MM.1S (cell line): ENCODE measurements at regions not wholly inside any gene's neighbourhood (a gene's known extent, or its start where the extent isn't known, plus 50 kb on each side); places are given as distances from the start of the nearest gene placed in this dataset.

Experiments
- DNase-seq: peaks from one replicate; pipeline ENCODE4 v3.0.0-alpha.2; 2015
- H2AFZ ChIP-seq: fragments of 300-600 bp; sonication (generic); 2 replicates; pipeline ENCODE4 v1.6.0; 2016; ENCODE audit warnings: antibody characterized with exemption, low read length
- H3F3A ChIP-seq: fragments of 300-600 bp; sonication (generic); 2 replicates; pipeline ENCODE4 v1.6.1; 2016; ENCODE audit warnings: mild to moderate bottlenecking, antibody characterized with exemption, low read length, moderate library complexity, mixed read lengths; ENCODE audit not compliant: insufficient read depth
- H3K27ac ChIP-seq: fragments of 300-600 bp; sonication (generic); 2 replicates; pipeline ENCODE4 v1.5.1; 2016; ENCODE audit warnings: mild to moderate bottlenecking, low read length
- H3K27me3 ChIP-seq: fragments of 300-600 bp; sonication (generic); replicated peaks from 2 replicates; pipeline ENCODE4 v1.6.0; 2016; ENCODE audit warnings: low read length; ENCODE audit not compliant: insufficient read depth
- H3K36me3 ChIP-seq: fragments of 300-600 bp; sonication (generic); replicated peaks from 2 replicates; pipeline ENCODE4 v1.6.1; 2016; ENCODE audit warnings: mild to moderate bottlenecking, low read length, mixed read lengths; ENCODE audit not compliant: insufficient read depth
- H3K4me1 ChIP-seq: fragments of 300-600 bp; sonication (generic); 2 replicates; pipeline ENCODE4 v1.6.1; 2016; ENCODE audit warnings: low read length, mixed read lengths
- H3K4me2 ChIP-seq: fragments of 300-600 bp; sonication (generic); 2 replicates; pipeline ENCODE4 v1.6.0; 2016; ENCODE audit warnings: low read depth, low read length
- H3K4me3 ChIP-seq: fragments of 300-600 bp; sonication (generic); 2 replicates; pipeline ENCODE4 v1.5.1; 2016; ENCODE audit warnings: low read length, mixed read lengths
- H3K79me2 ChIP-seq: fragments of 300-600 bp; sonication (generic); 2 replicates; pipeline ENCODE4 v1.6.1; 2016; ENCODE audit warnings: mixed run types, low read length, mixed read lengths
- H3K9ac ChIP-seq: fragments of 300-600 bp; sonication (generic); 2 replicates; pipeline ENCODE4 v1.6.1; 2016; ENCODE audit warnings: low read length, mixed read lengths
- H3K9me2 ChIP-seq: fragments of 300-600 bp; sonication (generic); replicated peaks from 2 replicates; pipeline ENCODE4 v1.6.1; 2016; ENCODE audit warnings: mild to moderate bottlenecking, low read length, mixed read lengths; ENCODE audit not compliant: insufficient read depth
- H3K9me3 ChIP-seq: fragments of 300-600 bp; sonication (generic); replicated peaks from 2 replicates; pipeline ENCODE4 v1.6.1; 2016; ENCODE audit warnings: mild to moderate bottlenecking, low read length, mixed read lengths; ENCODE audit not compliant: insufficient read depth
- H4K20me1 ChIP-seq: fragments of 300-600 bp; sonication (generic); 2 replicates; pipeline ENCODE4 v1.6.1; 2016; ENCODE audit warnings: mild to moderate bottlenecking, low read length, moderate library complexity, mixed read lengths; ENCODE audit not compliant: insufficient read depth
- CTCF ChIP-seq: fragments of 300-600 bp; sonication (generic); IDR thresholded peaks from 2 replicates; pipeline ENCODE4 v1.5.1; 2016; ENCODE audit warnings: antibody characterized with exemption, low read length, mixed read lengths
- EZH2 ChIP-seq: fragments of 300-600 bp; sonication (generic); optimal IDR thresholded peaks from 2 replicates; pipeline ENCODE3; 2017; ENCODE audit warnings: low read depth, mild to moderate bottlenecking, antibody characterized with exemption, low read length, mixed read lengths
- EZH2phosphoT487 ChIP-seq: fragments of 300-600 bp; sonication (generic); IDR thresholded peaks from 2 replicates; pipeline ENCODE4 v1.6.1; 2018; ENCODE audit warnings: antibody characterized with exemption, low read length

DNA sequence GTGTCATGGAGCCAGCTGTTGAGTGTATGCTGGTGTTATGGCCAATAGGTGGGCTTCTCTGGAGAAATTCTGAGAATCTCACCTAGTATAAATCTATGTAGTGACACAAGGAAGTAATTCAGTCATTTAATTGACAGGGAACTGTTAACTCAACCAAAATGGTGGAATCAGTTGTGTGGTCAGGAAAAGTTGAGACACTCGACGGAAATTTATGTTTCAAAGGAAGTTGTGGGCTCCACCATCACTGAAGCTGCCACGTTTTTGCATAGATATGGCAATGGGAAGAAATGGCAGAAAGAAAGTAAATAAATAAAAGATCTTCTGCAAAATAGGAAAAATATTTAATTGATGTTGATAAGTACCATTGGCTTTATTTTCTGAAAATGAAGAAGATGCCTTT is 84.5 kb downstream of the ATP6V1G3 start:
- Histone ChIP-seq H4K20me1 (no peaks in the 10 kb centered on the region), H3K9ac (no peak overlapping the region), H3K27ac (no peak overlapping the region), H3K36me3 (no peaks in the 10 kb centered on the region), H3K9me2 (no peaks in the 10 kb centered on the region), H3K4me3 (no peak overlapping the region), H3K4me1 (no peaks in the 10 kb centered on the region), H2AFZ (no peak overlapping the region), H3K9me3 (no peaks in the 10 kb centered on the region), H3F3A (no peaks in the 10 kb centered on the region), H3K79me2 (no peaks in the 10 kb centered on the region), H3K4me2 (no peak overlapping the region), H3K27me3 (no peaks in the 10 kb centered on the region)
- TF ChIP-seq EZH2 (no peak), CTCF (no peak), EZH2phosphoT487 (no peak)
- DNase-seq: no peak

- TF ChIP-seq EZH2: no peak
- TF ChIP-seq EZH2phosphoT487: no peak
- TF ChIP-seq CTCF: no peak
- Histone ChIP-seq H3K27ac (no peak overlapping the region), H3K4me3 (no peak overlapping the region), H3K36me3 (no peaks in the 10 kb centered on the region), H3K4me2 (no peak overlapping the region), H3K79me2 (no peaks in the 10 kb centered on the region), H3K9me2 (no peaks in the 10 kb centered on the region), H3K4me1 (peaks cover 8% of the 10 kb centered on the region), H3K9me3 (no peaks in the 10 kb centered on the region), H4K20me1 (no peaks in the 10 kb centered on the region), H3F3A (no peaks in the 10 kb centered on the region), H3K27me3 (no peaks in the 10 kb centered on the region), H2AFZ (no peak overlapping the region), H3K9ac (no peak overlapping the region)
- no peak for DNase-seq
These were observed 90.6 kb downstream of the ATP6V1G3 start for GRCh38 chr1:198449727-198450433.

GRCh38 chr1:198449261-198449660 is 91.2 kb downstream of the ATP6V1G3 start:
- Histone ChIP-seq H3K9me2 (no peaks in the 10 kb centered on the region), H3K27ac (no peak overlapping the region), H3K9ac (no peak overlapping the region), H2AFZ (no peak overlapping the region), H3K79me2 (no peaks in the 10 kb centered on the region), H3K36me3 (no peaks in the 10 kb centered on the region), H3K4me3 (no peak overlapping the region), H4K20me1 (no peaks in the 10 kb centered on the region), H3F3A (no peaks in the 10 kb centered on the region), H3K4me2 (peak overlapping the region; percentile 0; the same call in 1 of the 2 replicates), H3K9me3 (no peaks in the 10 kb centered on the region), H3K4me1 (peaks cover 8% of the 10 kb centered on the region), H3K27me3 (no peaks in the 10 kb centered on the region)
- TF ChIP-seq EZH2phosphoT487 (no peak), CTCF (no peak), EZH2 (no peak)
- DNase-seq: peak; percentile 51
